NCI-H1092 (cell line): ENCODE measurements at regions not wholly inside any gene's neighbourhood (a gene's known extent, or its start where the extent isn't known, plus 50 kb on each side); places are given as distances from the start of the nearest gene placed in this dataset.
"Not testable (repeated sequence)": the region's sequence is repeated elsewhere in the genome, so short reads cannot be mapped to it uniquely, and the experiment has no call there.

Experiments used
- DNase-seq: peaks from one replicate; lab custom pipeline; 2025; lab: John Stamatoyannopoulos, UW

DNA sequence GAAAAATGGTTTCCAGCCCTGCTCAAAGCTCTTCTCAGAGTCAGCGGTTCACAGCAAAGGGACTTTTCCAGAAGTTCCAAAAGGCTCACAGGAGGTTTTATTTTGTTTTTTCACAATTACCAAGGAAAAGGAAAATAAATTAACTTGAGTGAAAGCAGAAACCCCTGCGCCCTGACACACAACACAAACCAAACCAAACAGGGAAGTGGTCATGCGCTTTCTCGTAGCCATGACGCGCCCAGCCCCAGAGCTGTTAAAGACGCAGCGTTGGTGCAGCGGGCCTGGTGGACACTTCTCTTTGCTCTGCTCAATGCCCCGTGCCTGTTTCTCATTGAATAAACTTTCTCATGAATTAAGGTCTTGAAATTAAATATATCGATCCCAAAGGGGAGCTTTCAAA is 134.4 kb upstream of the LYZL2 start:
- no peak for DNase-seq

DNA sequence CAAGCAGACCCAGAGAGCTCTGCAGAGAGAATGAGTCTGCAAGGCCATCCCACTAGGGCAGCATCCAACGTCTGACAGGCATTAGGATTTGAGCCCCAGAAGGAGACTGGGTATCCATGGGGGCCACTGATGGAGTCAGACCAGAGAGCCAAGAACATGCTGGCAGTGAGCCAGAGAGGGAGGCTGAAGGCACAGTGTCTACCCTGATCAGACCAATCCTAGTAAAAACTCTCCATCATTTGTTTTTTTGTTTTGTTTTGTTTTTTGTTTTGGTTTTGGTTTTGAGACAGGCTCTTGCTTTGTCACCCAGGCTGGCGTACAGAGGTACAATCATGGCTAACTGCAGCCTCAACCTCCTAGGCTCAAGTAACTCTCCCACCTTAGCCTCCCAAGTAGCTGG is 133.1 kb upstream of the LYZL2 start:
- no peak for DNase-seq

DNA sequence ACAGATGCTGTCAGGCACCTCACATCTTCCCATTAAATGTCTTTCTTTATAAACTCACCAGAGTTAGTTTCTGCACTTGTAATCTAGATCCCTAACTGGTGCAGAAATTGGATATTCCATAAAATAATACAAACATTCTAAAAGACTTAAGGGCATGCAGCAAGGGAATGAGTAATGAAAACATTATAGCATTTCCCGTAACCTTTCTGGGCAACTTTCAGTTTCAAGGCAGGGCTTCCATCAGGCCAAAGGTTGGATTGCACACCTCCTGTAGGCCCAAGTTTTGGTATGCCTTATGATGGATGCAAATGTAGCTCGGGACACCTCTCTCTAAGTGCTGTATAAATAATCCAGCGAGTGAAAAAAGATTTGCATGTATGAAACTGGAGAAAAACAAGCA is 129.9 kb upstream of the LYZL2 start:
- no peak for DNase-seq

DNA sequence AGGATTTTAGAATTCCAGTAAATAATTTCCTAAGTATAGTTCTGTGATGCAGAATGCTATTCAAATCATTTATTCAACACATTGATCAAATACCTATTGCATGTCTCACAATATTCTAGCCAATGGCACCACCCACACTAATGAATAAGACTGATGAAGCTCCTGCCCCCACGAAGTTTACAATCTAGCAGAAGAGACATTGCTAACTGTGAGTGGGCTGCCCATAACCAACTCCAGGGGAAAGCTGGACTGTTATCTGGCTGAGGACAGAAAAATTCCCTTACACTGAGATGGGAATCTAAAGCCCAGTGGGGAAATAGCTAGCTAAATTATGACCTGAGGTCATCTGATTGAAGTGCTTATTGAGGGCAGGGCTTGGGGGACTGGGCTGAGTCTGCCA is 128.8 kb upstream of the LYZL2 start:
- DNase-seq = no peak

DNA sequence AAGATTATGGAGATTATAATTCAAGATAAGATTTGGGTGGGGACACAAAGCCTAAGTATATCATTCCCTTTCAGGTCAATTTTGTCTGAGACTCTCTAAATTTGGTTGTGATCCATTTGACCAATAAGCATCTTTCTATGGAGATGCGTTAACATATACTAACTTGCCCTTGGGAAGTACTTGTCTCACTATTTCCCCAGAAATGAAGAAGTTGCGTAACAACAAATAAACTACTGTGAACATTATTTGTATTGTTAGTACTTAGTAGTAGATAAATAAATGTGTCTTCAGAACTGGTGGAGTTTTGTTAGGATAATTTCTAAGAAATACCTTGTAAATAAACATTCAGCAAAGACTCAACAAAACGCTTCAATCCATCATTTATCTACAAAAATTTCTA is 127.3 kb upstream of the LYZL2 start:
- DNase-seq = no peak

DNA sequence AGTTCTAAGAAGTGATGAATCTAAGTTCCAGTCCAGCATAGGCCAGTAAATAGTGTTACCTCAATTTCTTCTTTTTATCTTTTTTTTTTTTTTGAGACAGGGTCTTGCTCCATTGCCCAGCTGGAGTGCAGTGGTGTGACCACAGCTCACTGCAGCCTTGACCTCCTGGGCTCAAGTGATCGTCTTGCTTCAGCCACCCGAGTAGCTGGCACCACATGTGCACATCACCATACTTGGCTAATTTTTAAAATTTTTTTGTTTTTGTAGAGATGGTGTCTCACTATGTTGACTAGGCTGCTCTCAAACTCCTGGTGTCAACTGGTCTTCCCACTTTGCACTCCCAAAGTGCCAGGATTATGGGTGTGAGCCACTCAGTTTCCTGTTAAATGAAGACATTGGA is 126.6 kb upstream of the LYZL2 start:
- no peak for DNase-seq

DNA sequence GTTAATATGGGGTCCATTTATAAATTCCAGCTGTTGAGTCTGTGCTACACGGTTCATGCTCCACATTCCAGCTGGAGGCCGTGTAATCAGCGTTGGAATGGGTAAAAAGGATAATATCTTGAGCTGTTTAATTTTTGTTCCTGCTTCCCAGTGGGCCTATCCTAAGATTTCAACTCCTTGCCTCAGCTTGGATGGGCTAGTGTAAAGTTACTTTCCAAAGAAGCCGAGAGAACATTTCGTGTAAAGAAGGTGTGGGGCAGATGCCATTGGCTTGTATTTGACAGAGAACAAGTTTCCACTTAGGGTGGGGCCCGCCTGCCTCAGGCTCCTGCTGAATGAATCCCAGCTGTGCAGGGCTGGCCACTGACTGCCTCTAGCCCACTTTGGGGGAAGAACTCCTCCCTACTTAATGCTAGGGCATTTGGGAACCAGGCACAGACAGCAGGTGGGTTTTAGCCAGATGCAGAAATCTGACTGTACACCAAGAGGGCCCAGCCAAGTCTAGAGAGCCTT is 125.9 kb upstream of the LYZL2 start:
- DNase-seq = no peak

DNA sequence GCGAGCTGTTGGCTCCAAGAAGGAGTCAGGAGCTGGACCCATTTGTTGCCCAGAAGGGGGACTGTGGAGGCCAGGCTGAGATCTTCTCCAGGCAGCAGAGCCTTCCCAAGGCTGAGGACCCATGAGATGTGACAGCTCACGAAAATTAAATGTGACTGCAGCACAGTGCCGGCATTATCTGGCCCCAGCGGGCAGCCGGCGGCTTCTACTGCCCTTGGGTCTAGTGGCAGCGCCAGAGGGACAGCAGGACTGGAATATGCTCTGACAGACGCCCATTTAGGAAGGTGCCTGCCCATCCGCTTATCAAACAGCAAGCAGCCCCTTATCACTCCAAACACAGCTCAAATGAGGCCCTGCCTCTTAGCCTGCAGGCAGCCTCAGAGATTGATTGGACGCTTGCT is 122.9 kb upstream of the LYZL2 start:
- no peak for DNase-seq

DNA sequence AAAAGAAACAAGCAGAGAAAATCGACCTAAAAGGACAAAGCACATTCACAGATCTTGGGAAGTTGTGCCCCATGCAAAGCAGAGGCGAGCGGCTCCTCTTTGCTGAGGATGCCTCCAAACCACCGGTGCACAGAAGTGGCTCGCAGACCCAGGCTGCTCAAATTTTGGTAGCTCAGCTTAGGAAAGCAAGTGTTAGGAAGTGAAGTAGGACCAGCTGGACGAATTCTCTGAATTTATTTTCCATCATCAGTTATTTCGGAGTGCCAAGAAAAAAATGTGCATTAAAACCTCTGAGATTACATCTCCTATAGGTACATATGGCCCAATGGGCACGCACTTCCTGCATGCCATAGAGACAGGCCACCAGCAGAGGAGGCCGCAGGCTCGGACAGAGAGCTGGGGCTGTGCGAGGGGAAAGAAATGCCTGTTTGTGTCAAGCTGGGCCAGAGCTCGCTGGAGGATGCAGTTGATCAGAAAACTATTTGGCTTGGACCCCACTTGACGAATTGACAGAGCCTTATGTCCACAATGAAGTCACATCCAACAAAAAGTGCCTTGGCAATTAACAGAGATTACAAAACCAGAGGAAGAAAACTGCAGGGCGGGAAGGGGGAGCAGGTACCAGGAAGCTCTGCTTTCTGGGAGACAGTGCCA is 122.3 kb upstream of the LYZL2 start:
- no peak for DNase-seq

DNA sequence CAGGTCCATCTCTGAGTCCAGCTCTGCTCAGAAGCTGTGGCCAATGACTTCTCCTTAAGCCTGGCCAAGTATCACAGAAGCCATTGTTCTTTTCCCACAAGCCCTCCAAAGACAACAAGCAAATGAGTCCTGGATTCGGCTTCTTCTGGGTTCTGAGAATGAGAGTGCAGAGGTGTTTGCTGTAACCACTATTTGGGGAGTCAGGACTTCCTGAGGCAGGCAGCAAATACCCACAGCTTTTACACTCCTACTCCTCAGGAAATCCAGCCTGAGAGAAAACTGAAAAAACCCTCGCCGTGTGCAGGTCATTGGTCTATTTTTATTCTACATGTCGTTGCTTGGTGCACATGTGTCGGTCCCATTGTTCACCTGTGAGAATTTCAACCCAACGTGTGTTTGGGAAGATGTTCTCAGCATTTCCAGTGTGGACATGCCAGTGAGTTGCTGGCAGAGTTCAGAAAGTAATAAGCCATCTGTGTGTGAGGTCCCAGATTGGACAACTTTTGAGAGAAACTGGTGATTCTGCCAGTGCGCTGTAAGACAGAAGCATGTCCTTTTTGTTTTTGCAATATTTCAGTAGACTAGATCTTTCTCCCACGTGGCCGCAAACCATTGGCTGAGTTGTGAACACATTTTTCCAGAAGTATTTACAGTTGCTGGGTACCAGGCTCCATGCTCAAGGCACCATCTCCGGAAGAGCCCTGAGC is 121.6 kb upstream of the LYZL2 start:
- DNase-seq = no peak

DNA sequence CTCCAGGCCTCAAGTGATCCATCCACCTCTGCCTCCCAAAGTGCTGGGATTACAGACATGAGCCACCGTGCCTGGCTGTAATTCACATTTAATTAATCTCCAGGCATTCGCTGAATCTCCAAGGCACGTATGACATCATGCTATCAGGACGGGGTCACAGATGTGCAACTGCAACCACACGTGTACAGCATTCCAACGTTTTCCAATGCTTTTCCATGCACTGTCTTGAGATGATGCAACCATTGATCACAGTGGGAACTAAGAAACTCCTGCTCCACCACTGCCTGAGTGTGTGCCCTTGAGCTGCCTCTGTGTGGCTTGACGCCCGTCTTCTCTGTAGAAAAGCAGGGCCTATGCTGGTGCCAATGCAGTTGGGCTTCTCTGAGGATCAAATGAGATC is 119.8 kb upstream of the LYZL2 start:
- DNase-seq = no peak

DNA sequence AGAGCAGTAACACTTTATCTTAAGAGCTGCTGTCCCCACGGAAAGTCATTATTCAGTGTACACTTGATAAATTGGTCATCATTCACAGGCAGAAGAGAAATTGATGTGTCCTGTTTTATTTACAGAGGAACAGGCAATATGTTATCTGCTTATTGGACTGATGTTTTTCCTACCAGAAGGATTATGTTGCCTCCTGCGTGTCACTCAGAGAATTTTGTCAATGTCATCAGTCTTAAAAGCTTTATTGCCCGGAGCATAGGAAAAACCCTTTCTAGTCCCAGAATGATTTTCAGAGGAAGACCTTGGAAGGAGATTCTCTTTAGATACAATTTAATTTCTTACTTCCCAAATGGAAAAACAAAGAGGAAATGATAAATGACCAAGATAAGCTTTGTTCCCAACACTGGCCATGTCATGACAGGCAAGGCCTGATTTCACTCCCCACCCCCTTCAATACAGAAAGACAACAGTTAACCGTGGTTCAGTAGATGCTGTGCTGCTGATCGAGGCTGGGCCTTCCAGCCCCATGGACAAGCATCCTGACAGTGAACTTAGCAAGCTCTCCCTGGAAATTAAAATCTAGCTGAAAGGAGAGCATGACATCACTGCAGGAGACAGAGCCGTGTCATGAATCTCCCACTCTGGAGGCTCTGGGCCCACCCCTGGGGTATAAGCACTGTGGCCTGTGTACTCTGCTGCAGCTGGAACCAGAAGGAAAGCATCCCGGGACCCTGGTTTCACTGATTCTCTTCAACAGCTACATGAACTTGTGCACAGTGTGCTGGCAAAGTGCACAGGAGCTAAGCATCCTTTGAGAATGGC is 118.8 kb upstream of the LYZL2 start:
- DNase-seq = no peak

DNA sequence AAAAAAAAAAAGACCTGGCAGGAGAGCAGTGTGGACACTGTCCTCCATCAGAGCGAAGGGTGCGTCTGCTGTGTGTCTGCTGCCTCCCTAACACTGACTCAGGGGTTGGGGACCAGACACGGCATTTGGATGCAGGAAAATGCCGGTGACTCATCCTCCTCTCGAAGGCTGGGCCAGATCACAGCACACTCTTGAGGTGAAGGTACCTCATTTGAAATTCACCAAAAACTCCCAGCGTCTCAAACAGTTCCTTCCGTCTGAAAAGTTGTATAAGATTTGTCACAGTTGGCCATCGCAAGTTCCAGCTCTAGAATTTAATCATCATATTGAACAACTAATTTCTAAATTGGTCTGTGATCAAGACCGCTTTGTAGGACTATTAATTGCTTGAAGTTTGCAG is 118.1 kb upstream of the LYZL2 start:
- DNase-seq = no peak

DNA sequence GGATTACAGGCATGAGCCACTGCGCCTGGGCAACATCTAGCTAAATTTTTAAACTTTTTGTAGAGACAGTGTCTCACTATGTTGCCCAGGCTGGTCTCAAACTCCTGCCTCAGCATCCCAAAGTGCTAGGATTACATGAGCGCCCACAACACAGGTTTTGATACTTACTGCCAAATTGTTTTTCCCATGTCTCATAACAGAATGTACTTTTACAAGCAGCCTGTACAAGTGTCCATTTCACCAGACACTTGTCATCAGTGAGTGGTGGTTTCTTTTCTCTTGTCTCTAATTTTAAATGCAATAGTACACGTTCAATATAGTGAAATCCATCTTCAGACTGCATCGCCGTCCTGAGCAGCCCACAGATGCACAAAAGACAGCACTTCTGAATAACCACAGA is 116.4 kb upstream of the LYZL2 start:
- no peak for DNase-seq

DNA sequence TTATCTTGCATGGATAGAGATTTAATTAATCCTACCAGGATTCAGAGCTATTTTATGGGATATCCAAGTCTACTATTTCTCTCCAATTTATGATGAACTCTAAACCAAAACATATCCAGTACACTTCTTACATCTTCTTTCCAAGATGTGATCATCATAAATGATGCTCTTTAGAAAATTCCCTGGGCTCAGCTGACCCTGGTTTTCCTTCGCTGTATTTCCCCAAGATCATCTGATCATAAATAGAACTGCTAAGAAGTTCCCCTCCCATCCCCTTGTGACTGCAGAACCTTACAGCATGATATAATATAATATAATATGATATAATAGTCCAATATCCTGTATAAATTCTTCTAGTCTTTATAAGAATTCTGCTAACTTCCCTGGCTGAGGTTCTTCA is 114.6 kb upstream of the LYZL2 start:
- DNase-seq = no peak

DNA sequence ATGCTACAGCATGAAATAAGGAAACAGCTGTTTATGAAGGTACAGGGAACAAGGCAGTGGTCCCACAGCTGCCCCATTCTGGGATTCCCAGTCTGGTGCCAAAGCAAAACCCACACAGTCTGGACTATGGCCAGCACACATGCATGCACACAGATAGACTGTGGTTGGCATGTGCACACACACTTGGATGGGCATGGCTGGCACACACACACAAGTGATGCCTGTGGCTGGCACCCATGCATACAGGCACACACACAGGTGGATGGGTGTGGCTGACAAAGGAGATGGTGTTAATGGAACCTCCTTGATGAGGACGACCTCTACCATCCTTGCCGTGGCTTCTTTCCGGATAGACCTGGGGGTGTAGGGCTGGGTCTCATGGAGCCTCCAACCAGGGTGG is 114.0 kb upstream of the LYZL2 start:
- no peak for DNase-seq

DNA sequence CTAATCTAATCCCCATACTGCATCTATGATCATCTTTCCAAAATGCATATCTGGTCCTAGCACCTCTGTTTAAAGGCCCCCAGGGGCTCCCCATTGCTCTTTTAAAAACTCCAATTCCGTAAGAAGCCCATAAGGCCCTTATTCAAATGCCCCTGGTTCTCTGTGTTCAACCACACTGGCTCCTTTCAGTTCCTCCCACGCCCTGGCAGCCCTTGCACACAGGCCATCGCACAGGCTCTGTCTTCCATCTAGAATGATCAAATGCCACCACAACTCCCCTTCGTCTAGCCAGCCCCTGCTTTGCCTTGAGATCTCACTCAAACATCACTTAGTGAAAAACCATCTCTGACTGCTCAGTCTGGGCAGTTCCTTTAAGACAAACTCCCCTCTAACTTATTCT is 112.9 kb upstream of the LYZL2 start:
- no peak for DNase-seq

DNA sequence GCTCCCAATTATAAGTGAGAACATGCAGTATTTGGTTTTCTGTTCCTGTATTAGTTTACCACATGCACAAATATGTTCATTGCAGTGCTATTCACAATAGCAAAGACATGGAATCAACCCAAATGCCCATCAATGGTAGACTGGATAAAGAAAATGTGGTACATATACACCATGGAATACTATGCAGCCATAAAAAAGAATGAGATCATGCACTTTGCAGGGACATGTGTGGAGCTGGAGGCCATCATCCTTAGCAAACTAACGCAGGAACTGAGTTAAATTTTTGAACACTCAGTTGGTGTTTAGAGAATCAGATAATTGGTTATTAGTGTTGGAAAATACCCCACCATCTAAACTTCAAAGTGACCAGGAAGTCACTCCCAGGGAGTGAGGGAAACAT is 111.2 kb upstream of the LYZL2 start:
- not testable (repeated sequence) for DNase-seq

DNA sequence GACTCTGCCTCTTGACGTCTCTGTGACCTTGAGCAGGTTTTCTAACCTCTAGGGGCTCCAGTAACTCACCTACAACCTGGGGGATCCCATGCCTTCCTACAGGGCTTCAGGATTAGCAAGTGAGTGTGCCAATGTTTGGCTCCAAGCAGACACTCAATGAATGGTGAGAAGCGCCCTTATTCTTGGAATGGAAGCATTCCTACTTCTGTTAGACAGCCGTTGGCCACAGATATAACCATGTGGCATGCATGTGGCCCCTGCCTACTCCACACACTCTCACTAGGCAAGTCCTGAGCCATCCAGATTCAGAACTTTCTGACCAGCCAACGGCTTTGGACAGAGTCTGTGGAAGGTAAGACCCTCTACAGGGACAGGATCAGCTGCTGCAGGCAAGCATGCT is 108.9 kb upstream of the LYZL2 start:
- no peak for DNase-seq

DNA sequence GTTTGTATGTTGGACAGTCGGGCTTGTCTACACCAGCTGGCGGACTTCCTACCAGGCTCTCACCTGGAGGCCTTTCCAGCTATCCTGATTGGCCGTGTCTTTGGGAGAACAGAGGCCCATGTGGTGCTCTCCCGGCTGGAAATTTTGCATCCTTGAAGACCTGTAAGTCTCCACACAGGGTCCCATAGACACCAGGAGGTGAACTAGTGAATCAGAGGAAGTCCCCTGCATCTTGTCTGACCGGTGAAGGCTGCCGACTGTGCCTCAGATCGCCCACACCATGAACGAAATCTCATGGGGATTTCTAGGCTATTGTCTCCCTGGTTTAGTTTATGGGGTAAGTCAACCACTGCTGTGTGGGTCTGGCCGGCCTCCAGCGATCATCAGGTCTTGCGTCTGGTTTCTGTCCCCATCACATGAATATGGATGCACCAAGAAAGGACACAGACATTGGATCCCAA is 108.4 kb upstream of the LYZL2 start:
- DNase-seq = no peak

DNA sequence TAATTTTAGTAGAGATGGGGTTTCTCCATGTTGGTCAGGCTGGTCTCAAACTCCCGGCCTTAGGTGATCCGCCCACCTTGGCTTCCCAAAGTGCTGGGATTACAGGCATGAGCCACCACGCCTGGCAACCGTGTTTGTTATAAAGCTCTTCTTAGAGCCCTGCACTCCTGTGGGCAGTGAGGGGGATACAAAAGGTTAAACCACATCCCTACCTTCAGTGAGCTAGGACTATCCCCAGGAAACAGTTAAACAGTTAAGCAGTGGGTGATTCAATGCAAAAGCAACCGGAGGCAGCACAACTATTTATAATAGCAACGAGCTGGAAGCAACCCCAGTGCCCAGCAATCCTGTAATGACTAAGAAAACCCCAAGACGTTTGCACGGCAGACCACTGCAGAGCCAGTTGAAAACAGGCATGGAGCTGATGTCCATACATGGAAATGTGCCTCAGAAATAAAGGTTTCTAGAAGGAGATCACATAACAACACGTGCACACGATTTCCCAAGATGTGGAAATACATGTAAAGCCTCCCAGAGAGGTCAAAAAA is 107.2 kb upstream of the LYZL2 start:
- no peak for DNase-seq

DNA sequence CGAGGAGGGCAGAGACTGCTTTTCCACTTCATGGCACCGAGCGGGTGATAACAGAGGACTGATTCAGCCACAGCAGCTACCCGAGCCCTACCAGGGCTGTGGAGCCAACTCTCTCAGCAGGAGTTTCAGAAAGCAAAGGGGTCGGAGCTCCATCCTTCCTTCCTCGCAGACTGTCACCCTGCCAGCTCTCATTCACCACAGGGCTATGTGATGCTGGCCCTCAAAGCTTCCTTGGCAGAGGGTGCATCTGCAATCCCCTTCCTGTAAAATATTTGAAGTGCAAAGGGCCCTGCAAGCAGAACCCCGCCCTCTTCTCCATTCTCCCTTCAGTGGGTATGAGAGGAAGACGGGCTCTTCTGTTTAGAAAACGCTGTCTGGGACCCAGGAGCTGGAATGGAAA is 105.3 kb upstream of the LYZL2 start:
- no peak for DNase-seq

DNA sequence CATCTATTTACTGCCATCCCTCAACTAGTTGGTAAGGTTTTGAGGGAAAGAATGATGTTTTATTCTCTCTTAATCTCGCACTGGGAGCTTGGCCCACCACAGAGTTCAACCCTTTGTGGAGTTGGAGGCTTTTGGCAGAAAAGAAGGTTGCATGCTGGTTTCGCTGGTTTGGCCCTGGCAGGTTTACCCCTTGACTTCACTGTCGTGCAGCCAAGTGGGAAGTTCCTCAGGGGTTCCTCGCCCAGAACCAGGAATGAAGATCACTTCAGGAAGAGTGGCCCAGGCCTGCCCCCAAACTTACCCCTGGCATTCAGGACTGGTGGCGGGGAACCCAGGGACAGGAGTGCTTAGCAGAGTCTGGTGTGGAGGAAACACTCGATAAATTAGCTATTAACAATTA is 103.1 kb upstream of the LYZL2 start:
- DNase-seq = no peak
